GM12873 (cell line): ENCODE measurements at regions not wholly inside any gene's neighbourhood (a gene's known extent, or its start where the extent isn't known, plus 50 kb on each side); places are given as distances from the start of the nearest gene placed in this dataset.

Experiments
- TF ChIP-seq, protein P1 (sequence below): IDR thresholded peaks from 2 replicates; pipeline ENCODE4 v1.5.1; 2012; ENCODE audit warnings: low read depth, mild to moderate bottlenecking, moderate library complexity, low read length, control low read depth; ENCODE audit not compliant: insufficient read depth; ENCODE audit errors: missing control alignments

DNA sequence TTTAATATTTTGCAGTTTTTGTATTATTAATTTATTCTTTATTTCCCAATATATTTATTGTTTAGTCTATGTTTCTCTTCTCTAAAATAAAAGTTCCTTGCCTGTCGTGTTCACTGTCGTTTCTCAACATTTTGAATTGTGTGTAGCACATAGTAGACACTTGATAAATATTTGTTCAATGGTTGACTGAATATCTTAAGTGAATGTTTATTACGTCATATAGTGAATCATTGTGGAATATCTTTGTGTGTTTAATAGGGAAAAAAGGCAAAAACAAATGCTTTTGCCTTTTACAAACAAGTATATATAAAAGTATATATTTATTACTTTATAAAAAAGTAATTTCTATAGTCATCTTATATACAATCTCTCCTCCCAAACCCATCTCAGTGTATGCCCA, 572.3 kb downstream of the EPHA3 start:
- TF ChIP-seq, protein P1, sequence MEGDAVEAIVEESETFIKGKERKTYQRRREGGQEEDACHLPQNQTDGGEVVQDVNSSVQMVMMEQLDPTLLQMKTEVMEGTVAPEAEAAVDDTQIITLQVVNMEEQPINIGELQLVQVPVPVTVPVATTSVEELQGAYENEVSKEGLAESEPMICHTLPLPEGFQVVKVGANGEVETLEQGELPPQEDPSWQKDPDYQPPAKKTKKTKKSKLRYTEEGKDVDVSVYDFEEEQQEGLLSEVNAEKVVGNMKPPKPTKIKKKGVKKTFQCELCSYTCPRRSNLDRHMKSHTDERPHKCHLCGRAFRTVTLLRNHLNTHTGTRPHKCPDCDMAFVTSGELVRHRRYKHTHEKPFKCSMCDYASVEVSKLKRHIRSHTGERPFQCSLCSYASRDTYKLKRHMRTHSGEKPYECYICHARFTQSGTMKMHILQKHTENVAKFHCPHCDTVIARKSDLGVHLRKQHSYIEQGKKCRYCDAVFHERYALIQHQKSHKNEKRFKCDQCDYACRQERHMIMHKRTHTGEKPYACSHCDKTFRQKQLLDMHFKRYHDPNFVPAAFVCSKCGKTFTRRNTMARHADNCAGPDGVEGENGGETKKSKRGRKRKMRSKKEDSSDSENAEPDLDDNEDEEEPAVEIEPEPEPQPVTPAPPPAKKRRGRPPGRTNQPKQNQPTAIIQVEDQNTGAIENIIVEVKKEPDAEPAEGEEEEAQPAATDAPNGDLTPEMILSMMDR = no peak

DNA sequence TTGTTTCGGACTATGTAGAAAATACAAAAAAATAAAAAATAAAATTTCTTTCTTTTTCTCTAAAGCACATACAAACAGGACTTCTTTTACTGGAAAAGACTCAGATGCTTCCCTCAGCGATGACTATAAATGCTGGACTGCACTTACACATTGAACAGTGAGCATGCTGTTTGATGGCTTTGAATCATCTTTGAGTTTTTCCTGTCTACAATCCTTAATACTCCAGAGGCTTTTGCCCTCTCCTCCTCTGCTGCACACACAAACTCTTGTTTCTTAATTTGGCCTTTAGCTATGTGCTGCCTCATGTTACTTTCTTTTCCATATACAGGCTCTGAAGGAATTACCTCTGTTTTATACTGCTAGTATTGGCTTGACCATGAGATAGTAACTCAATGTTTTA, 575.1 kb downstream of the EPHA3 start:
- TF ChIP-seq, protein P1 = no peak

DNA sequence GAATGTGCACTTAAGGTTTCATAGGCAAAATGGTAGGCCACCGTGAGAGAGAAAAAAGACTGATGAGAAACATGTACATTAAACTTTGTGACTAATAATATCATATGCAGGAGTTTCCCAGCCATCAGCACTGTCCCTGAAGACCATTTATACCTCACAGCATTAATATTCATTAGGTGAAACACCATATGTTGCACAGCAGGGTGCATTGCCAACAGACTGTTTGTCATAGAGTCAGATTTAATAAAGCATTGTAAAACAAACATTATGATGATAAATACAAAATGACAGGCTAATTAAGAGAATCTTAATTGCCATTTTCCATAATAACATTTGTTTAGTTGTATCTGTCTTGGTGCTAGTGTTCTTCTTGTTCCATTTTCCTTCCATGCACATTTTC, 578.3 kb downstream of the EPHA3 start:
- TF ChIP-seq, protein P1 = no peak

DNA sequence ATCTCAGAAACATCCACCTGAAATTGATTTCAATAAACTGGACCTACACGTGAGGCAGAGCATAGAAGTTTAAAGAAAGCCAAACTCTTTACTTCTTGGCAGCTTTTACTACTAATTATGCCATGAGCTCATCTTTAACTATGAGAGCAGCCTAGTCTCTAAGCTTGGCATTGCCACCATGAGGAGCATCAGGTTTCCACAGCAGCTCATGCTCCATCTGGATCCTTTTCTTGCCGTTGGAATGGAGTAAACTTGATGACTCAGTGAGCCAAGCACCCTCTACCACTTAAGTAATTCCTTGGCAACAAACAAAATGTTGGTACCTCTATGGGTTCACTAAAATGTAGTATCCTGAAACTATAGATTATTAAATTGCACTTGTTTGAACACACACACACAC, 583.2 kb downstream of the EPHA3 start:
- TF ChIP-seq, protein P1 = no peak

DNA sequence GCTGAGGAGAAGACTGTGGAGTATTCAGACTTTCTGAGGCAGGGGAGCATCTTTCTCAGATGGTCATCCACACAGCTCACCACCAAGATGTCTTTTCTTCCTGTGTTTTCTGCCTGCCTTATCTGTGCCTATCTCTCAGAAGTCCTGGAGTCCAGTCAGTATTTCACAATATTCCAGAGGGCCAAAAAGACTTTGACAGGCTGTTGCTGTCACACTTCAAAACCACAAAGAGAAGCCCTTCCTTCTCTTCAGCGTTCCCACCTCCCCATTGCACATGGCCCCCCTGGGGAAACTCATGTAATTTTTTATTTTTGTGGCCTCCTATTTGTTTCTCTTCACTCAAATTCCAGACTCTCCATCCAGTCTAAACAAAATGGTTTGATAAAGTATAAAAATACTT, 585.2 kb downstream of the EPHA3 start:
- TF ChIP-seq, protein P1 = no peak

DNA sequence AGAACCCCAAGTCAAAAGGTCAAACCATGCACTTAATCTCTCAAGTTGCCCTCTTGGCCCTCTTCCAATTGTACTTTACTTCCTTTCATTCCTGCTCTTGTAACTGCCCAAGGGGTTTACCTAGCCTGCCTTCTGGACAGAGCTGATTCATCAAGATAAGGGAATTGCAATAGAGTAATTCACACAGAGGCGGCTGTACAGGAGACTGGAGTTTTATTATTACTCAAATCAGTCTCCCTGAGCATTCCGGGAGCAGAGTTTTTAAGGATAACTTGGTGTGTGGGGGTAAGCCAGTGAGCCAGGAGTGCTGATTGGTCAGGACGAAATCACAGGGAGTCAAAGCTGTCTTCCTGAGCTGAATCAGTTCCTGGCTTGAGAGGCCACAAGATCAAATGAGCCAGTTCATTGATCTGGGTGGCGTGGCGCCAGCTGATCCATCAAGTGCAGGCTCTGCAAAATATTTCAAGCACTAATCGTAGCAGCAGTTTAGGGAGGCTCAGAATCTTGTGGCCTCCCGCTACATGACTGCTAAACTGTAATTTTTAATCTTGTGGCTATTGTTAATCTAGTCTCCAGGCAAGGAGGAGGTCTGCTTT, 590.0 kb downstream of the EPHA3 start:
- TF ChIP-seq, protein P1 = no peak

DNA sequence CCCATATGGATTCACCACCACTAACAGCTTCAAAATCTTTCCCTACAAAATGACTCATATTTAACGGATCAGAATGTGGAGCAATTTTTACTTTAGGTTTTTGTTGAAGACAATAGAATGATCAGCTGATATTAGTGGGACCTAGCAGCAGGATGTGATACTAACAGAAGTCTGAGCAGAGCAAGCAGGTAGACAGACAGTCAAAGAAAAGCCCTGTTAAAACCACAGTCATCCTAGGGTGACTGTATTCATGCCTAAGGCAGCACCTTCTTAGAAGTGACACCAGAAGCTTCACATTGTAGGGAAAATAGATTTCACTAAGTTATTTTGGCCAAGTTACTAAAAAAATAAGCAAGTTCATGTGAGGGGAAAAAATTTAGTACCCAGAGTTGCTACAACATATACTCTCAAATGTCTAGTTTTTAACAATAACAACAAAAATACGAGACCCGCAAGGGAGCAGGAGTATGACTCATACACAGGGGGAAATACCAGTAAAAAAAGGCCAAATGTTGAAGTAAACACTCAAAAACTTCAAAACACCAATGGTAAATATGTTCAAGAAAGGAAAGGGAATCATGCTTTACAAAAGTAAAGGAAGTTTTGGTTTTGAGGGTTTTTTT, 590.9 kb downstream of the EPHA3 start:
- TF ChIP-seq, protein P1 = no peak
